Right kidney (tissue), 1 donor: ENCODE measurements at regions not wholly inside any gene's neighbourhood (a gene's known extent, or its start where the extent isn't known, plus 50 kb on each side); places are given as distances from the start of the nearest gene placed in this dataset.

Experiments used
- DNase-seq: peaks from one replicate; pipeline ENCODE4 v3.0.0-alpha.2; 2016

DNA sequence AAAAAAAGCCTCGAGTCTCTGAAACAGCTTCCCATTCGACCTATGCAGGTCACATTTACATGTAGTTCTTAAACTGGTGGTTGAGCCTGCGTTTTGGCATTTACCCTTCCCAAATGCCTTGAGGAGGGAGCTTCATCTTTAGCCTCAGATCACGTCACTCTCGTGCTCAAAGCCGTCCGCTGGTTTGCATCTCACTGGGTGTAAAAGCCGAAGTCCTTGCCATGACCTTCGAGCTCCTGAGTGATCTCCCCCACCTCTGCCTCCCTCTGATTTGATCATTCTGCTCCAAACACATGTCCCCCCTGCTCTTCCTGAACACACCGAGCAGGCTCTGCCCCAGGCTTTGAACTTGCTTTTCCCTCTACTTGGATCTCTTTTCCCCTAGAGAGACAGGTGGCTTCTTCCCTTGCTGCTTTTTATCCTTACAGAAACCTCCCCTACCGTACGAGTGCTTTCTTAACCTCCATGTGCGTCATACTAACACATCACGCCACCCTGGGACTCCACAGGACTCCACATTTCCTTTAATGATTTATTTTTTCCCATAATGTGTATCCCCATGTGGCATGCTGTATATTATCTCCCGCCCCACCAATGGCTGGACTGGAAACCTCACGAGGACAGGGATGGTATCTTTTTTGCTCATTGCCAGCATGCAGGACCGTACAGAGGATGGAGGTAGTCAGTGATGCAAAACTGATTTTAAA, 610.7 kb downstream of the VRK1 start:
- DNase-seq, result no peak

DNA sequence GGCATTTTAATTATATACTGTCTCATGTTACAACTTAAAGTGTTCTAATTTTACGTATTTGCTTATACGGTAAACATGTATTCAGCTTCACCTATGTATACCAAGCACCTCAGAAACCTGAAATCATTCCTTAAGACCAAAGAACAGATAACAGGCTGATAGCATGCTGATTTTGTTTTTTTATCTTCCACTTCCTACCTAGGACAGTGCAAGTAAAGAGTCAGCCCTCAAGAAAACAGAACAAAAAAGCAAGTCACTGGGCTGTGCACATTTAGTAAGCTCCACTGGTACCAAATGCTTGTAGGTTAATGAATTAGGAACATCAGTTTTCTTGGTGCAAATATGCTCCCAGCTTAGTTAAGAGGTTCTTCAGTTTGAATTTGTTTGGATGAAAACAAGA, 611.3 kb downstream of the VRK1 start:
- DNase-seq, result no peak

DNA sequence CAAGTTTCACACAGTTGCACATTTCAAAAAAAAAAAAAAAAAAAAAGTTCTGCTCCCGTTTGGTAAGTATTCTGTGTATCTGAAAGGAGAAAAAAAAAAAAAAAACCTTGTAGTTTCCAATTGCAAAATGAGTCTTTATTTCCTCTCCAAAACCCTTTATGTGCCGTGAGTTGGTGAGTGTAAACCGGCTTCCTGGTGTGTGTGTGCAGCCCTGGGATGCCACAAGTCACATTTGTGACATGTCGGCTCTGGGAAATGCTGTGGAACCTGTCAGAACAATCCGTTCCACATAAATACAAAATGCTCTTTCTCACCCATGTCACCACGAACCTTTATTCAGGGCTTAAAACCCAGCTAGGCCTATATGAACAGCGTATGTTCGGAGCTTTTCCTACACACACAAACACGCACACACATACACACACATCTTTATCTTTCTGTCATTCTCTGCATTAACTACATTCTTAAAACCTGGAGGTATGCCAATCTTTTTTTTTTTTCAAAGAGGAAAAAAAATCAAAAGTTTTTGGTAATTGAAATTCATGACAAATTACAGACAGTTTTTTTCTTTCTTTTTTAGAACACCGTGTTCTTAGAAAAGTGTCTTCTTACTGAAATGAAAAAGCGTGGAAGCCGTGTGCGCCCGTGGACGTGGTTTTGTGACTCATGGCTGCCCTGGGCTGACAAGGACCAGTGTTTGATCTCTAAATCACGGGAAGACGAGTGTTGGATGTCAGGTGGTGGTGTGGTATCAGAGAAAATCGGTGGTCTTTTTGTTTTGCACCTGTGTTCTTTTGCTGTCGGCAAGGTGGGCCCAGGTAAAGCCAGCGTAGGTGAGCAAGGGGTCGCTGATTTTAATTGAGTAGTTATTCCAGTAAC, 612.0 kb downstream of the VRK1 start:
- peak; percentile 7 for DNase-seq

DNA sequence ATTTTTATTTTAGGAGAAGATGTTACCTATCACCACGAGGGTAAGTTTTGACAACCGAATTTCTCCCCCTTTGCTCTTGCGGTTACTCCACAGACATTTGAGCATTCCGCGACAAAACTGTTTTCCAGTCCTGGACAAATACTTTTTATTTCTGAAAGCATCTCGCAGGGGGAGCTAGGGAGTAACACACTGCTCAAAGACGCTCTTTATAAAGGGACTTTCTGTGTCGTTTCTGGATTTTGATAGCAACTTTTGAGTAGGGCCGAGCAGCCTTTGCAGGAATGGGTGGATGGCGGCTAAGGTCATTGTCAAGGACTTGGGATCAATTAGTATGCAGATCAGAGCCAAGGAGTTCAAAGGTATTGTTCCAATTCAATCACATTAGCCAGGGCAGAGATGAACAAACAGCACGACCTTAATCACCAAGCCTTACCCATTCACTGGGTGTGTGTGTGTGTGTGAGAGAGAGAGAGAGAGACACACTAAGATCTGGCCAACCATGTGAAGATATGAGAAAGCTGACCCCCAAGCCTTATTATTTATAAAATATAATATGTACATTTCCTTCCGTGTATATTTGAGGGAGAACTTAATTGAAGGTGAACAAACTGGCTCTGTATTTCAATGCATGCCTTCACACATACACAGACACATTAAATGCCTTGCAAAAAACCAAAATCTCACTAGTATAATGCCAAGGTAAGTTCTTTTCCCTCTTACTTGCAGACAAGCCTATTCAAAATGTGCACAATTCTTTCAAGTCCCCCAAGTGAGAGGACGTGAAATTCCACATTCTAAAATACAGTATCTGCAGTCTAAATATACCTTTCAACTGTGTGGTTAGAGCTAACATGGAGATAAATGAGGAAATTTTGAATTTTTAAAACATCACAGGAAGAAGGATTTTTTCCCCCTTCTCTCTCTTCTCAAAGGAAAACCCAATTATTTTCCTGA, 613.8 kb downstream of the VRK1 start:
- DNase-seq, result peak; percentile 6

DNA sequence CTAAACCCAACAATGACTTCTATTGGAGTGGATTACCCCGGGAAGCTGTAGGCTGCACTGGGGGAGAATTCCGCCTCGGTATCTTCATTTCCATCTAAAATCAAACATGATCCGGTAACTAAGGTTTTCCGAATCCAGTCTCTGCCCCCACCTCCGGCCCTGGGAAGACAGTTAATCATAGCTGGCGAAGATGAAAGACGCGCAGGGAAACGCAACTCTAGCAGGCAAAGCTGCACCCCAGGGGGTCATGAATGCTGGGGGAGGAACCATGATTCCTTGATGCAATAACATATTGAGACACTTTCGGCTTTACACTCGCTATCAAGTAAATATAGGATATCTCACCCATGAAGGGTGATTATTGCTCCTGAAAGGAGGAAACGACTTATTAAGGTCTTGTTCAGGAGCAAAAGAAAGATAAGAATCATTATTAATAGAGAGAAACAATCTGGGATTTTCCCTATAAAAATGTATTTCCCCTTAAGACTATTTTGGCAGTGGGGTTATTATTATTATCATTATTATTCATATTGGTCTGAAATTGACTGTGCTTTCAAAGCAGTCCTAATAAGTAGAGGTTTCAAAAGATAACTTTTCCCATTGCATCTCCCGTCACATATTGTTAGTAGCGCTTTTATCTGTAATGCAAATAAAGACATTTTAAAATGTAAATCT, 614.9 kb downstream of the VRK1 start:
- DNase-seq, result peak; percentile 18

DNA sequence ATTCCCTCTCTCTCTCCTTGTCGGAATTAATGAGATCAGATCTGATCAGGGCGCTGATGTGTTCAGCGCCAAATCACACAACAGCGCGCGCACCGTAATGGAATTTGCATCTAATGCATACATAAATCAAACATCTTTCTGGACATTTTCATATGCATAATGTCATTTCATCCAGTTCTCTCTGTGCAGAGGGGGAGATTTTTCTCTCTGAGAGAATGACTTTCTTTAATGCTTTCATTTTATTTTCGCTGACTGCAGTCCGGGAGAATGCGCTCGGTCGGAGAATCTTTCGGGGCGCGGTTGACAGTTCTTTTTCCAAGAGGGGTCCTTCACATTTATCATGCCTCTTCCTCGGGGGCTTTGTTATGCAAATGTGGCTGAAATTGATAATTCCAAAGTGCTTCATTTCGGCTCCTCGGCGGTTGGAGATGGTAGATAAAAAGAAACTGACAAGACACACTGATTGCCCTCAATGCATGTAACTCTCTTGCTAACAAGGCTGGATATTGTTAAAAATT, 615.9 kb downstream of the VRK1 start:
- DNase-seq, result peak; percentile 50

DNA sequence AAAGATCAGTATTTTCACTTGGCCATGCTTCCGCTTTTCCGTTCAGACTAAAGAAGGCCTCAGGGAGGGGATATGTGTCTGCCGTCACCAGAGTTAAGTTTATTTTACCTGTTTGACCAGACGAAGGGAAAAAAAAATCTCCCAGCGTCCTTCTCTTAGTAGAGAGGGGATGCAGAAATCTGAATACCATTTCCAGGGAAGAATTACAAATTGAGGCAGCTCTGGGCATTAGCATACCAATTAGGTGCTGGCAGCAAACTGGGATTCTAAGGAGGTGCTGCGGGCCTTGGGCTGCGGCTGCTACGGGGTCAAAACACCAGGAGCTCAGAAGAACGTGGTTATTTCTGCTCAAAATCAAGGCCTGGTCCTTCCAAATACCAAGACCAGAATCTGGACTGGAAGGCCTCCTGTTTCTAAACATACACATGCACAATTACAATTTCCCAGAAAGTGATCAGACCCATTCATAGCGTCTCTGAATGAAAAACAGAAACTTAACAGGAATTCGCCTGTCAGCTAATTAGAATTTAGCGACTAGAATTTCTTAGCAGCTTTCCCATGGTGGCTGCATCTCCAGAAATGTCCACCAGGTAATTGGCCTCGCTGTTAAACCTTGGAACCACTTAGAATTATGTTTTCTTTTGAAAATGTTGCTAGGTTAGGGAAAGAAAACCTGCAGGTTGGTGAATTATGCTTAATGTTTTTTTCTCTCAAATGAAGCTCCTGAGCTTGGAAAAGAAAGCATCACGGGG, 617.0 kb downstream of the VRK1 start:
- peak; percentile 27 for DNase-seq

DNA sequence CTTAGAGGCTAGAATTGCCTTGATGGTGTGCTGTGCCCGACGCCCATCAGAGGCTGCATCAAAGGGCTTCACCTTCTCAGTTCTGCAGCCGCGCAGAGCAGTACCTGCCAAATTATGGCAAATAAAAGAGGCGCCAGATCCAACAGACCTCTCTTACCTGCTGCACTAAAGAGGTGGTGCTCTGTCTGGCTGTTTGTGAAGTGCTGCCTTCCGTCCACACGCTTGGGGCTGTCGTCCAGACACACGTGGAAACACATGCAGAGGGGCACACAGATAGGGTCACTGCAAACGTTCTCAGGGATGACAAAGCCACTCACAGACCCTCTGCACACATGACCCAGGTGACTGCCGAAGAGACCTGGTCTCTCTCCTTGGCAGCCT, 617.5 kb downstream of the VRK1 start:
- DNase-seq, result no peak

DNA sequence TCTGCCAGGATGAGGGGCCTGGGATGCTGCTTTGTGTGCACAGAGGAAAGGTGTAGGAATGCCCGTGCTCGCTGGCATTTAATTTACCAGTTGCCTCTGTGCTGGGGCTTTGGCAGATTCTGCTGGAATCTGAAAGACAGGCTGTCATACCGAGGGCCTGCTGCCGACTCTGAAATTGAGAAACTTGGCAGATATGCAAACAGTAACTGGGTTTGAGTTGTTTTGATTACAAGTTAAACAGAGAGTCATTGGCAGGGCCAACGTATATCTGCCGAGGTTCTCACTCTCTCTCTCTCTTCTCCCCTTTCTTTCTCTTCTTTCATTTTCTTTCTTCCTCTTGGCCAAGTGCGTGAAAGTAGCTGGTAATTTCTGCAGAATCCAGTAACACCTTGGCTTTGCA, 618.7 kb downstream of the VRK1 start:
- DNase-seq, result no peak

DNA sequence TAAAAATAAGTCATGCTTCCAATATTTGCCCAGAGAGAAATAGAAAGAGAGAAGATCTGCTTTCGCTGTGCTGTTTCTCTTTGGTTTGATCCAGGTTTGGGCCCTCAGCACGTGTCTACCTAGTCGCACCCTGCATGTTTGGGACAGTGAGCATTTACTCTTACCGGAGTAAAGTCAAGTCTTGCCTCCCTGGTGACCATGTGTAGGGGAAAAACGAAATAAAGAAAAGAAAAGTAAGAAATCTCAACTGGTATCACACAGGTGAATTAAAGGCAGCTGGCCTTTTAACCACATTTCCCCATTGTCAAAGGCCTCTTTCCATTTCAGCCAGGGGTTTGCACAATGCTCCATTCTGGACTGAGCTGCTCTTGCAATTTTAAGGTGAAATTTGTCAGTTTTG, 619.4 kb downstream of the VRK1 start:
- no peak for DNase-seq

DNA sequence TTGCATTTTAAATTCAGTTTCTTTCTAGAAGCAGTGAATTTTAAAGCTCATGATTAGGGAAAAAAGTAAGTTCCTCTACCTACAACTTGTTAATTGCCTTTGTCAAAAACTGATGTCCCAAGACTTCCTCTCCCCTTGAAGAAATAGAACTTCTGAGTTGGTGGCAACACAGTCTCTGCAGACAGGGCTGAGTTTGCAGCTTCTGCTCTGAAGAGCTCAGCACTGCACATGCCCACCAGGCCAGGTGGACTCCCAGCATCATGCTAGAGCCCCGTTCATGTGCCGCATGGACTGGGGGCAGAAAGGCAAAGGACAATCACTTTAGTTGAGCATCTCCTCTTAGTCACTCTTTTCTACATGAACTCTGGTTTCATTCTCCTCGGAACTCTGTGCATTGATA, 620.1 kb downstream of the VRK1 start:
- no peak for DNase-seq

DNA sequence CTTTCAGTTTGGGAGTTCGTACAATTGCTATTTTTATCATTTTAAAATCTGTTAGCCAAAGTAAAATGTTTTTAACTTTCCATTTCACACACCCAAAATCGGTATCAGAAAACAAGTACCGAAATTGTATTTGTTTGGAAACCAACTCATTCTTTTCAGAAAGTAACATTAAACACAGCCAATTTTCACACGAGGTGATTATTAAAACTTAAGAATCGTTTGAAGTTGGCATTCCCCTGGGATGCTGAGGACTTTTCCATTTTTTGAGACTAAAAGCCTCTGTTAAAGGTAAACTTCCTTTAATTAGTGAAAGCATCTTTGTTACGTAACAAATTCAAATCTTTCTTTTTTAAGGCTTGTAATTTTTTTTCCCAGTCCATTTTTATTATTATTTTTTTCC, 623.0 kb downstream of the VRK1 start:
- no peak for DNase-seq

DNA sequence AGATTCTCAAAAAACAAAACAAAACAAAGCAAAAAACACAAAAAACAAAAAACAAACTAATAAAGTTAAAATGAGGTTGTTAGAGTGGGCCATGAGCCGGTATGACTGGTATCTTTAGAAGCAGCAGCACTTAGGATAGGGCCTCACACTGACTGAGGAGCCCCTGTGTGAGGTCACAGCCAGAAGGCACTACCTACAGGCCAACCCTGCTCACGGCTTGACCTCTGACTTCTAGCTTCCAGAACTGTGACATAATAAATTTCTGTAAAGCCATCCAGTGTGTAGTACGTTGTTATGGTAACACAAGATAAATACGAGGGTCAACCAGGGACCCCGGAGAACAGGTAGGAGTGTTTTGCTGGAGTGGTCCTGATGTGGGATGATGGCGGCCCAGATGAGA, 629.6 kb downstream of the VRK1 start:
- no peak for DNase-seq

DNA sequence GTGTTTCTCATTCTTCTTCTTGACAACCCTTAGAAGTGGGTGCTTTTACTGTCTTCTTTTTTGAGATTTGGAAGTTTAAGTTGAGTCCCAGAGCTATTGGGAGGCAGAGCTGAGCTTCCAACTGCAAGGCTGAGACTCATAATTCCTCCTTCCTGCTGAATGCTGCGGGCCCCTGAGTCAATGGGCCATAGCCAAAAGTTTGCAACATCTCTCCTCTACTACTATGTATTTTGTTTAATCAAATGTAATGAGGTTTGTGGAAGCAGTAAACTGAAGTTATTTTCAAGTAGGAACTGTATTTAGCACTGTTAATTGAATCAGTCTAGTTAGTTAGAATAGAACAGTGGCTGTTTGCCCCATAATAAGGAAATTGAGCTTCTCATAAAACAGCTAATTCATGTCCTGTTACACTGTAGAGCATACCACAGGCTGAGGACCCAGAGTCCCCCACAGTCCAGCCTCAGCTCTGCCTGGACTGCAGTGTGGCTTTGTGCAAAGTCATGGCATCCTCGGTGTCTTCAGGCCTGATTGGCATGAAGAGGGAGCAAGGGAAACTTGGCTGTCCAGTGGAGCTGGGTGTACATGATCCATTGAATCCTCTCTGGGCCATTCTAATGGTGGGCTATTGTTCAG, 631.7 kb downstream of the VRK1 start:
- DNase-seq, result no peak

DNA sequence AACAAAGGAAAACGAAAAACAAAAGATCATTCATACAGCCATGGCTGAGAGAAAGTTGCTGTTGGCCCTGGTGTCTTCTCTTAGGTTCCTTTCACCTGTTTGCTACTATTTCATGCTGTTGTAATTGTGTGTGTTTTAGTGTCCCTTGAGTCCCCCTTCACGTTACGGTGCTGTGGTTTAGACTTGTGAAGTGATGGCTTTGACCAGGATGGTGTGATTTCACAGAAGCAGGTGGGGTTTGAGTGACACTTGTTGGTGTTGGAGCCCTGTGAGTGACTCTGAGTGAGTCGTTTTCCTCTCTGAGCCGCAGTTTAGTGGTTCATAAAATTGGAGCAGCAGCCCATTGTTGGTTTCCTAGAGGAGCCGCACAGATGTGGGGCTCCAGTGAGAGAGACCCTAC, 635.4 kb downstream of the VRK1 start:
- no peak for DNase-seq

DNA sequence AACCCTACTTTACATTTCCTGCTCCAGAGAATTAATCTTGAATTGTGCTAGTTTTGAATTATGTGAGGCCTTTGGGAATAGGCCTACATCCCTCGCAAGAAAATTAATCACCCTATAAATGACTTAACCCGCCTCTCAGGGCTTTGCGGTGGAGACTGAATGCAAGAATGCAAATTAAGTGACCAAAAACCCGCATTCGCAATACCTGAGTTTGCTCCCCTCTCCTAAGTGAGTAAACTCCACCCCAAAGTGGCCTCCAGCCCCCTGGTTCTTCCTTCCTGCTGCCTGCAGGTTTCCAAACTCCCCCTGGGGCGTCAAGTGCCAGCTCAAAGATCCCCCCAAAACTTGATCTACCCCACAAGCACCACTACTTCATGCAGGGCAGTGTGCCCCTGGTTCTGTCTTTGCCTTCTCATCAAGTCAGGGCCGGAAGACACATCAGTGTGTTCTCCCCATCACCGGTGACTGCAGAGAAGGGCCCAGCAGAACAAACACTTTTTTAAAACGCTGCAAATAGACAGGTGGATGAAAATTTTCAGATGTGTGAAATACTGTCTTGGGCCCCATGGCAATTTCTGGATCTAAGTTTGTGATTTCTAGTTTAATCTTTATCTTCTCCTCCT, 644.7 kb downstream of the VRK1 start:
- DNase-seq, result no peak

DNA sequence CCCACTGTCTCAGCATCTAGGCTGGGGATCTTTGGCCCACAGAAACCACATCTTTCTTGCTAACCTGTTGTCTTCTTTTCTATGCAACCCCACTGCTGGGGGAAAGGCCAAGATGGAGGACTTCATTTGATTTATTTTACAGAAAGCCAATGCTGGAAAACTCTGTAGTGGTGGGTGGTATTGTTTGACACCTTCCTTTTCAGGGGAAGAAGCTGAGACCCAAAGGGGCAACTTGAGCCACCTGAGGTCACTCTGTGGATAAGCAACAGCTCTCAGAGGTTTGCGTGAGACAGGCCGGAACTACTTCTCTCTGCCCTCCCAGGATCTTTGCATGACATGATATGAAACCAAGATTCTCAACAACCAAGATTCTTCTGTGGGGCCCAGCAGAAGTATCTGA, 645.2 kb downstream of the VRK1 start:
- DNase-seq, result no peak

DNA sequence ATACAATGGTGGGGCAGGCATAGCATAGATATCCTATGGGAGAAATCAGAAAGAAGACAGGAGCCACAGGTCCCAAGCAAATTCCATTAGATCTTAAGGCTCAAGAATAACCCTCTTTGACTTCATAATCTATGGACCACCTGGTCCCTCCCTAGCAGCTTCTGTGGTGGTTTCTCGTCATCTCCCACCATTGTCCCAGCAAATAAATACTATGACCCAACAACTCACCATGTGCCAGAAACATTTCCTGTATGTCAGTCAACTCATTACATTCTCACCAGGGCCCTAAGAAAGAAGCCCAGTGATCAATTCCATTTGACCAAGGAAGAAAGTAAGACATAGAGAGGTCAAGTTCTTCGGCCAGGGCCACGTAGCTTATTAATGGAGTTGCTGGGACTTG, 646.2 kb downstream of the VRK1 start:
- no peak for DNase-seq

DNA sequence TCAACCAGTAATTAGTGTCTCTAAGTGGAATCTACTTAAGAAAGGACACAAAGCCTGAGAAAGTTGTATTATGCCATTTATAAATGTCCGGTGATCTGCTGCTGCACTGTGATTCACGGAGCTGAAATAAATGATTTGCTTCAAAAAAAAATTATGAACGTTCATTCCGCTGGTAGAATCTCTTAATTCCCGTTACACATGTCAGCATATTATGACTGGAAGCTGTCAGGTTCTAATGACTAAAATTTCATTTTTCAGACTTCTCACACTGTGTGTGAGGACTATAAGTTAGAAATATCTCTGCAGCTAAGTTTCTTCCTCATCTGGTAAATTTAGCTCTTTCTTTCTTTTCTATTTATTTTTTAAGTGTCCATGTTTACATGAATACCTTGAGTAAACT, 647.1 kb downstream of the VRK1 start:
- DNase-seq, result no peak

DNA sequence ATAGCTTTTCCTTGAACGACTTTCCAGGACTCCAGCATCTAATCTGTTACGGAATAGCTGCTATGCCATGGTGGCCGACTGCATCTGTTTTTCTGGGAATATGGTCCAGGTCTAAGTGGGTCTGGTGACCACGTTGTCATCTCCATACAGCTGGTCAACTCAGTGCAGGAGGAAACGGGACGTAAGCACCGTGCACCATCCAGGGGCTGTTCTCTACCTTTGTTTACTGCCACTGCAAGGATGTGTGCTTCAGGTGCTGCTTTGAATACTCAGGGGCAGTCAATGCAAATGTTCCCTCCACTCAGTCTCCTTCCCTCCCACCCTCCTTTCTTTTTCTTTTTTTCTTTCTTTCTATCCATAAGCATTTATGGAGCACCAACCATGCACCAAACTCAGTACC, 648.2 kb downstream of the VRK1 start:
- DNase-seq, result no peak
